Lung (tissue), 11 donors: ENCODE measurements at regions not wholly inside any gene's neighbourhood (a gene's known extent, or its start where the extent isn't known, plus 50 kb on each side); places are given as distances from the start of the nearest gene placed in this dataset.

ENCODE experiments used
- ATAC-seq: fragments of 200-7000 bp; cut with Tn5 transposase; one replicate; pipeline ENCODE4 v1.9.1; 2020; ENCODE audit warnings: moderate number of reproducible peaks; ENCODE audit not compliant: insufficient read depth, low FRiP score
- DNase-seq, 3 donors: peaks; one replicate each; pipeline ENCODE4 v3.0.0-alpha.2; 2013 to 2017
- H3K27ac ChIP-seq, 2 donors: one replicate each; pipeline ENCODE4 v1.5.1; 2013; ENCODE audit warnings: mild to moderate bottlenecking in 2 of 2, moderate library complexity in 2 of 2, control low read depth in 1 of 2, inconsistent platforms in 1 of 2, low read depth in 1 of 2, low read length in 1 of 2
- H3K27me3 ChIP-seq, 3 donors: one replicate each; pipeline ENCODE4 v1.5.1; 2013; ENCODE audit warnings: low read length in 2 of 3; ENCODE audit not compliant: control insufficient read depth in 3 of 3, insufficient read depth in 3 of 3
- H3K36me3 ChIP-seq, 4 donors: one replicate each; pipeline ENCODE4 v1.5.1; 2013; ENCODE audit warnings: low read length in 4 of 4, mild to moderate bottlenecking in 1 of 4, moderate library complexity in 1 of 4; ENCODE audit not compliant: control insufficient read depth in 4 of 4, insufficient read depth in 4 of 4
- H3K4me1 ChIP-seq, 5 donors: one replicate each; pipeline ENCODE4 v1.5.1; 2013; ENCODE audit warnings: low read length in 5 of 5, mild to moderate bottlenecking in 2 of 5, moderate library complexity in 1 of 5; ENCODE audit not compliant: control insufficient read depth in 5 of 5, insufficient read depth in 5 of 5
- H3K4me3 ChIP-seq: one replicate; pipeline ENCODE4 v1.5.1; 2013; ENCODE audit warnings: mild to moderate bottlenecking, control low read depth, moderate library complexity
- H3K9ac ChIP-seq, 2 donors: one replicate each; pipeline ENCODE4 v1.5.1; 2013; ENCODE audit warnings: low read length in 2 of 2, control low read depth in 1 of 2; ENCODE audit not compliant: insufficient read depth in 1 of 2
- H3K9me3 ChIP-seq, 4 donors: one replicate each; pipeline ENCODE4 v1.5.1; 2013; ENCODE audit warnings: low read length in 3 of 4, mild to moderate bottlenecking in 1 of 4, moderate library complexity in 1 of 4; ENCODE audit not compliant: control insufficient read depth in 4 of 4, insufficient read depth in 3 of 4
- CTCF ChIP-seq: IDR thresholded peaks from 2 replicates; pipeline ENCODE4 v1.5.1; 2012; ENCODE audit warnings: mild to moderate bottlenecking; ENCODE audit errors: control extremely low read depth, extremely low read depth
- WGBS, 2 donors: extraction: QIAGEN DNeasy Blood & Tissue Kit; methylation state at CpG; one replicate each; pipeline ENCODE4 v1.1.7; 2013; 5-methylcytosine and 5-hydroxymethylcytosine counted together
- donor health status: control.
- donor health status: control.
- donor health status: Bipolar disorder and iron deficiency.
- donor health status: healthy.
- donor health status: DM: yes; HTN: yes; CAD: no.

DNA sequence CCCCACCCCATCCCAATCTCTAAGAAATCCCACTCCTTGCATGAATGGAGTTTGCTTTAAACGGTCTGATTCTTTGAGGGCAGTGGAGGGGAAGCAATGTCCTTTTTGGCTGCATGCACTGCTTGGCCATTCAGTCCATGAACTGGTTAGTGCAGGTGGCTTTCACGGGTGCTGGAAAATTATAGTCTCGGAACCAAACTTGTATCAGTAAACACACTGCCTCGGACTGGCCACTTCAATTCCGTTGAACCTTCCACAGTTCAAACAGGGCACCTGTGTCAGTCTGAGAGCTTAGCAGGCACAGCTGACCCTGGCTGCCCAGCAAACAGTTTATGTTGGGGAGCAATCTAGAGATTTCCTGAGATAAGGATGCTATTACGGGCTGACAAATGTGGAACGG, 255.6 kb downstream of the DHX15 start:
- DNase-seq = no peak

GRCh38 chr4:24328310-24328709, 256.0 kb downstream of the DHX15 start:
- TF ChIP-seq CTCF = no peak
- Histone ChIP-seq H3K27me3 (no peaks in the 10 kb centered on the region), H3K4me1 (no peaks in the 10 kb centered on the region), H3K27ac (no peak overlapping the region), H3K36me3 (no peaks in the 10 kb centered on the region), H3K9me3 (no peaks in the 10 kb centered on the region), H3K9ac (no peak overlapping the region), H3K4me3 (no peak overlapping the region)
- ATAC-seq = no peak
- WGBS, 2 donors = 59 to 63% methylated on average over 1 of the region's 1 CpG
- no peak for DNase-seq

More for the DNA sequence above, 255.6 kb downstream of the DHX15 start:
- H3K27me3 ChIP-seq = no peaks in the 10 kb centered on the region
- no peak for TF ChIP-seq CTCF
- no peaks in the 10 kb centered on the region for H3K9me3 ChIP-seq
- no peak for ATAC-seq
- 40 to 45% methylated on average over 7 of the region's 7 CpGs for WGBS, 2 donors
- no peaks in the 10 kb centered on the region for H3K4me1 ChIP-seq
- no peak overlapping the region for H3K27ac ChIP-seq
- H3K9ac ChIP-seq = no peak overlapping the region
- H3K36me3 ChIP-seq = no peaks in the 10 kb centered on the region
- H3K4me3 ChIP-seq = no peak overlapping the region

DNA sequence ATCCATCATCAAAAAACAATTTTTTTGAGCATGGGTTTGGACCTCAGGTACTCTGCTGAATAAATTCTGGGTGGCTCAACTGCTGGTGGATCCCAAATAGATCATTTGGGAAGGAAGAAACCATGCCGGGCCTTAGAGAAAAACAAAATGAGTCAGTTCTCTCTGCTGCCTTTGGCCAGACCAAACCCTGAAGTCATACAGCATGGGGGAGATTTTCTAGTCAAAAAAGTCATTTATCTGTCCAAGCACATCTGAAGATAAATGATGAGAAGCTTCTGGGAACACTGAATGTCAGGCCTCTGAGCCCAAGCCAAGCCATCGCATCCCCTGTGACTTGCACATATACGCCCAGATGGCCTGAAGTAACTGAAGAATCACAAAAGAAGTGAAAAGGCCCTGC, 261.4 kb downstream of the DHX15 start:
- Histone ChIP-seq H3K27me3 (peaks cover 0 to 2% (median 0%) of the 10 kb centered on the region in 3 donors), H3K4me3 (no peak overlapping the region), H3K4me1 (peaks cover 0 to 4% (median 0%) of the 10 kb centered on the region in 5 donors), H3K9ac (no peak overlapping the region), H3K36me3 (no peaks in the 10 kb centered on the region), H3K27ac (no peak overlapping the region), H3K9me3 (no peaks in the 10 kb centered on the region)
- ATAC-seq = no peak
- no peak for TF ChIP-seq CTCF
- 89 to 97% methylated on average over 3 of the region's 3 CpGs for WGBS, 2 donors
- no peak for DNase-seq

DNA sequence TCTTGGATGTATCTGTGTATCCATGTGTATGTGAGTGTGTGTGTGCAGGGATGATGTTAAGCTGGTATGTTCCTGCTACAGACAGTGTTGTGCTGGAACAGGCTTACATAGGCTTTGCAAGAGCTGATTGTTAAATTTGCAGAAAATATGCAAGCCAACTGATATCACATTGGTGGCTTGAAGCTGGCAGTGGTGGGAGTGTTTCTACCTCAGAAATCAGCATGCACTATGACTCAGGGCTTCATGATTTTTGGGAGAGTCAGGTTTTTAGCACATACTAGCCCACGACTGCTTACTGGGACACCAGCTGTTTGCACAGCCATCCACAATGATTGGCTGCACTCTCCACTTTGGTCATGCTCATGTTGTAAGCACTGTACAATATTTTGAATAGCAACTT, 261.8 kb downstream of the DHX15 start:
- Histone ChIP-seq H3K9me3 (no peaks in the 10 kb centered on the region), H3K9ac (no peak overlapping the region), H3K4me1 (peaks cover 0 to 5% (median 0%) of the 10 kb centered on the region in 5 donors), H3K36me3 (no peaks in the 10 kb centered on the region), H3K27me3 (peaks cover 0 to 2% (median 0%) of the 10 kb centered on the region in 3 donors), H3K27ac (no peak overlapping the region), H3K4me3 (no peak overlapping the region)
- no peak for ATAC-seq
- DNase-seq = no peak
- 58 to 66% methylated on average over 1 of the region's 1 CpG for WGBS, 2 donors
- TF ChIP-seq CTCF = no peak
